ENCODE measurements at regions not wholly inside any gene's neighbourhood (a gene's known extent, or its start where the extent isn't known, plus 50 kb on each side); places are given as distances from the start of the nearest gene placed in this dataset.

DNA sequence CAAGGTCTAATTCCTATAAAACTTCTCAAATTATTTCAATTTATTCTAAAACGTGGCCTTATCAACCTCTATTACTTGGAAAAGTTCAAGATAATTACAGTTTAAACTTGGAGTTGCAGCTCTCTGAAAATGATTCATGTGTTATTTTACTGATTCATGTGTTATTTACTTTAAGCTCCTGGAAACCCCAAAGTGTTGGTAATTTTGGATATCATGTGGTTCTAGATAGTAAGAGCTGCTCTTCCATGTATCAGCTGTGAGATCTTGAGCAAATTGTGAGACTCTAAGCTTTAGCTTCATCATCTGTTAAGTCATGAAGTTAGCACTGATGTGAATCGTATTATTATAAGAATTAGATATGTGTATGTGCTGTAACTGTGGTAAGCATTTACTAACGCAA is 749.2 kb downstream of the TLE4 start:
- Histone ChIP-seq H3K18ac (ENCODE audit: insufficient read length, low read depth, low read length) (no peak overlapping the region), H2BK15ac (ENCODE audit: low read depth, low read length) (no peak overlapping the region), H3K79me1 (ENCODE audit: insufficient read depth, low read depth, low read length, poor library complexity, severe bottlenecking) (no peaks in the 10 kb centered on the region), H2AK5ac (ENCODE audit: insufficient read length, low read length) (no peak overlapping the region), H3K56ac (ENCODE audit: insufficient read length, low read depth, low read length) (no peak overlapping the region), H3K4ac (ENCODE audit: low read depth, low read length) (no peak overlapping the region), H3K23me2 (ENCODE audit: insufficient read length, low read depth, low read length, poor library complexity, severe bottlenecking) (no peaks in the 10 kb centered on the region), H3K23ac (ENCODE audit: insufficient read length, low read depth, low read length) (no peak overlapping the region), H3K79me2 (ENCODE audit: insufficient read depth, low read length) (no peaks in the 10 kb centered on the region), H3K27me3 (ENCODE audit: insufficient read depth, low read length) (no peaks in the 10 kb centered on the region), H2BK120ac (ENCODE audit: low read depth, low read length, poor library complexity, severe bottlenecking) (no peak overlapping the region), H3K27ac (ENCODE audit: insufficient read length, low read depth, low read length) (no peak overlapping the region), H2BK20ac (ENCODE audit: low read depth, low read length, poor library complexity, severe bottlenecking) (no peak overlapping the region), H3K9ac (ENCODE audit: extremely low read depth, insufficient read length, low read length) (no peak overlapping the region), H3K9me3 (ENCODE audit: control insufficient read depth, low read depth, low read length) (no peaks in the 10 kb centered on the region), H3K4me1 (ENCODE audit: insufficient read depth, low read length) (no peaks in the 10 kb centered on the region), H2BK12ac (ENCODE audit: insufficient read length, low read depth, low read length) (no peak overlapping the region), H4K5ac (ENCODE audit: insufficient read length, low read depth, low read length) (no peak overlapping the region), H3K14ac (ENCODE audit: insufficient read depth, low read length) (no peak overlapping the region), H4K91ac (ENCODE audit: insufficient read length, low read depth, low read length) (no peak overlapping the region), H4K8ac (replicated peaks; ENCODE audit: insufficient read length, low read depth, low read length) (no peak overlapping the region), H3K4me2 (ENCODE audit: insufficient read depth, insufficient read length, low read length) (no peak overlapping the region), H2BK5ac (ENCODE audit: insufficient read length, low read length) (no peak overlapping the region), H3T11ph (ENCODE audit: low read length) (no peak overlapping the region), H4K20me1 (ENCODE audit: control insufficient read depth, insufficient read depth, insufficient read length) (no peaks in the 10 kb centered on the region), H2AFZ (ENCODE audit: low read length) (no peak overlapping the region)
- no peak overlapping the region for H3K4me3 Mint-ChIP-seq
- H3K36me3 Mint-ChIP-seq (ENCODE audit: insufficient read depth in 1 of 3, low read depth in 3 of 3): no peaks in the 10 kb centered on the region
- H3K9me3 Mint-ChIP-seq: no peaks in the 10 kb centered on the region
- no CpG with 5 or more reads among the region's 3 CpGs for WGBS (ENCODE audit: extremely low coverage, insufficient read length, low lambda C conversion rate)
- H3K4me1 Mint-ChIP-seq: no peaks in the 10 kb centered on the region
- TF ChIP-seq, protein P1, sequence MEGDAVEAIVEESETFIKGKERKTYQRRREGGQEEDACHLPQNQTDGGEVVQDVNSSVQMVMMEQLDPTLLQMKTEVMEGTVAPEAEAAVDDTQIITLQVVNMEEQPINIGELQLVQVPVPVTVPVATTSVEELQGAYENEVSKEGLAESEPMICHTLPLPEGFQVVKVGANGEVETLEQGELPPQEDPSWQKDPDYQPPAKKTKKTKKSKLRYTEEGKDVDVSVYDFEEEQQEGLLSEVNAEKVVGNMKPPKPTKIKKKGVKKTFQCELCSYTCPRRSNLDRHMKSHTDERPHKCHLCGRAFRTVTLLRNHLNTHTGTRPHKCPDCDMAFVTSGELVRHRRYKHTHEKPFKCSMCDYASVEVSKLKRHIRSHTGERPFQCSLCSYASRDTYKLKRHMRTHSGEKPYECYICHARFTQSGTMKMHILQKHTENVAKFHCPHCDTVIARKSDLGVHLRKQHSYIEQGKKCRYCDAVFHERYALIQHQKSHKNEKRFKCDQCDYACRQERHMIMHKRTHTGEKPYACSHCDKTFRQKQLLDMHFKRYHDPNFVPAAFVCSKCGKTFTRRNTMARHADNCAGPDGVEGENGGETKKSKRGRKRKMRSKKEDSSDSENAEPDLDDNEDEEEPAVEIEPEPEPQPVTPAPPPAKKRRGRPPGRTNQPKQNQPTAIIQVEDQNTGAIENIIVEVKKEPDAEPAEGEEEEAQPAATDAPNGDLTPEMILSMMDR (conservative IDR thresholded peaks at IDR 0.05): no peak
- H3K27ac Mint-ChIP-seq: no peak overlapping the region
- H3K27me3 Mint-ChIP-seq (ENCODE audit: low read depth): no peaks in the 10 kb centered on the region
- no peak for DNase-seq

All from H9 (cell line).